ENCODE measurements at regions not wholly inside any gene's neighbourhood (a gene's known extent, or its start where the extent isn't known, plus 50 kb on each side); places are given as distances from the start of the nearest gene placed in this dataset.

DNA sequence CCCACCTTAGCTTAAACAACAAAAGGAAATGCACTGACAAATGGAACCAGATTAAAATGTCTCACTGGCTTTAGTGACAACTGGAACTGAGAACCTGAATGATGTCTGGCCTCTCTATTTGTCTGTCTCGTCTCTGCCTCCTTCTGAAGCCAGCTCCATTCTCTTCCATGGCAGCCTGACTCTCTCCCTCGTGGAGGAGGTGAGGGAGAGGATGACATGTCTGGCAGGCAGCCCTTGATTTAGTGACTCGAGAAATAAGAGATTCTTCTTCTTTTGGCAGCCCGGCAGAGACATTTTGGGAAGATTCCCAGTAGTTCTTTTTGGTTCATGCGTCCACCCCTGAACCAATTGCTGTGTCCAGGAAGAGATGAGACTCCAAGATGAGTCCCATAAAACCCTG is 131.7 kb downstream of the KLF5 start:
- TF ChIP-seq FOXP2 (optimal IDR thresholded peaks at IDR 0.05; ENCODE audit: control extremely low read depth, extremely low read length, insufficient read depth) (no peak), EZH2 (IDR thresholded peaks at IDR 0.05) (no peak), POLR2AphosphoS5 (IDR thresholded peaks at IDR 0.05; ENCODE audit: borderline replicate concordance, low read depth, low read length) (no peak)

All from SK-N-MC (cell line).